MM.1S (cell line): ENCODE measurements at regions not wholly inside any gene's neighbourhood (a gene's known extent, or its start where the extent isn't known, plus 50 kb on each side); places are given as distances from the start of the nearest gene placed in this dataset.

Source experiments
- EZH2 ChIP-seq: fragments of 300-600 bp; sonication (generic); optimal IDR thresholded peaks from 2 replicates; pipeline ENCODE3; 2017; ENCODE audit warnings: low read depth, mild to moderate bottlenecking, antibody characterized with exemption, low read length, mixed read lengths
- TF ChIP-seq, protein P1 (sequence below): fragments of 300-600 bp; sonication (generic); IDR thresholded peaks from 2 replicates; pipeline ENCODE4 v1.5.1; 2016; ENCODE audit warnings: antibody characterized with exemption, low read length, mixed read lengths

DNA sequence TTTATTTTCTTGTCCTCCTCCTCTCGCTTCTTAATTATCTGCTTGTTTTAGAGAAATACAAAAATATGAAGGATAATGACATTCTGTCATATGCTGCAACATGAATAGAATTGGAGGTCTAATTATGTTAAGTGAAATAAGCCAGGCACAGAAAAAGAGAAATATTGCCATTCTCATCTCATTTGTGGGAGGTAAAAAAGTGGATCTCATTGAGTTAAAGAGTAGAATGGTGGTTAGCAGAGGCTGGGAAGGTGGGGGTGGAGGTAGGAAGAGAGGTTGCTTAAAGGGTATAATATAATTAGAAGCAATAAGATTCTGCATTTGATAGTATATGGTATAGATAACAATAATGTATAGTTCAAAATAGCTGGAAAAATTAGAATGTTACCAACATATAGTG is 231.3 kb downstream of the JRKL start:
- TF ChIP-seq, protein P1, sequence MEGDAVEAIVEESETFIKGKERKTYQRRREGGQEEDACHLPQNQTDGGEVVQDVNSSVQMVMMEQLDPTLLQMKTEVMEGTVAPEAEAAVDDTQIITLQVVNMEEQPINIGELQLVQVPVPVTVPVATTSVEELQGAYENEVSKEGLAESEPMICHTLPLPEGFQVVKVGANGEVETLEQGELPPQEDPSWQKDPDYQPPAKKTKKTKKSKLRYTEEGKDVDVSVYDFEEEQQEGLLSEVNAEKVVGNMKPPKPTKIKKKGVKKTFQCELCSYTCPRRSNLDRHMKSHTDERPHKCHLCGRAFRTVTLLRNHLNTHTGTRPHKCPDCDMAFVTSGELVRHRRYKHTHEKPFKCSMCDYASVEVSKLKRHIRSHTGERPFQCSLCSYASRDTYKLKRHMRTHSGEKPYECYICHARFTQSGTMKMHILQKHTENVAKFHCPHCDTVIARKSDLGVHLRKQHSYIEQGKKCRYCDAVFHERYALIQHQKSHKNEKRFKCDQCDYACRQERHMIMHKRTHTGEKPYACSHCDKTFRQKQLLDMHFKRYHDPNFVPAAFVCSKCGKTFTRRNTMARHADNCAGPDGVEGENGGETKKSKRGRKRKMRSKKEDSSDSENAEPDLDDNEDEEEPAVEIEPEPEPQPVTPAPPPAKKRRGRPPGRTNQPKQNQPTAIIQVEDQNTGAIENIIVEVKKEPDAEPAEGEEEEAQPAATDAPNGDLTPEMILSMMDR, result no peak
- no peak for TF ChIP-seq EZH2
